Heart left ventricle (tissue), 16 donors: ENCODE measurements at regions not wholly inside any gene's neighbourhood (a gene's known extent, or its start where the extent isn't known, plus 50 kb on each side); places are given as distances from the start of the nearest gene placed in this dataset.

Experiments used
- ATAC-seq, 4 donors: fragments of 200-7000 bp; cut with Tn5 transposase; one replicate each; pipeline ENCODE4 v1.9.1; 2020 to 2022; ENCODE audit warnings: moderate library complexity in 4 of 4, mild to moderate bottlenecking in 3 of 4, moderate number of reproducible peaks in 1 of 4
- DNase-seq, 5 donors: peaks; one replicate each; pipeline ENCODE4 v3.0.0-alpha.2; 2020
- H3K27ac ChIP-seq, 12 donors: fragments of 200-600 bp; sonication (generic) in 4 of 12; one replicate each; pipeline versions ENCODE4 v1.5.0 to v1.8.0; 2016 to 2022; ENCODE audit warnings: mild to moderate bottlenecking in 2 of 12
- H3K27me3 ChIP-seq, 9 donors: fragments of 200-600 bp; sonication (generic) in 2 of 9; one replicate each; pipeline versions ENCODE4 v1.5.1 to v1.8.0; 2016 to 2022; ENCODE audit warnings: mild to moderate bottlenecking in 3 of 9
- H3K36me3 ChIP-seq, 9 donors: fragments of 200-600 bp; sonication (generic) in 2 of 9; one replicate each; pipeline versions ENCODE4 v1.5.0 to v1.8.0; 2018 to 2022; ENCODE audit warnings: mild to moderate bottlenecking in 2 of 9
- H3K4me1 ChIP-seq, 12 donors: fragments of 200-600 bp; sonication (generic) in 4 of 12; one replicate each; pipeline versions ENCODE4 v1.5.0 to v1.8.0; 2016 to 2022; ENCODE audit warnings: mild to moderate bottlenecking in 3 of 12
- H3K4me3 ChIP-seq, 12 donors: fragments of 200-600 bp; sonication (generic) in 4 of 12; one replicate each; pipeline versions ENCODE4 v1.5.0 to v1.8.0; 2017 to 2022; ENCODE audit warnings: mild to moderate bottlenecking in 9 of 12, moderate library complexity in 4 of 12
- H3K9me3 ChIP-seq, 12 donors: fragments of 200-600 bp; sonication (generic) in 4 of 12; one replicate each; pipeline versions ENCODE4 v1.5.0 to v1.8.0; 2016 to 2022; ENCODE audit warnings: mild to moderate bottlenecking in 1 of 12
- CTCF ChIP-seq, 12 donors: fragments of 200-600 bp; sonication (generic) in 4 of 12; IDR thresholded peaks; one replicate each; pipeline versions ENCODE4 v1.5.0 to v1.8.0; 2018 to 2022; ENCODE audit warnings: antibody characterized with exemption in 12 of 12, mild to moderate bottlenecking in 5 of 12
- POLR2A ChIP-seq, 2 donors: fragments of 450-650 bp; IDR thresholded peaks; one replicate each; pipeline ENCODE4 v1.6.1; 2017; ENCODE audit warnings: antibody characterized with exemption in 2 of 2, mild to moderate bottlenecking in 2 of 2, moderate library complexity in 2 of 2
- WGBS, 4 donors: extraction: QIAGEN DNeasy Blood & Tissue Kit in 2 of 4; methylation state at CpG; one replicate each; pipeline versions ENCODE4 v1.1.5 to v1.1.7; 2013 to 2018; 5-methylcytosine and 5-hydroxymethylcytosine counted together
- intact Hi-C, 10 donors: fragments of 100-400 bp; cut with DNase I; formaldehyde crosslinking; loops; one replicate each; pipeline versions ENCODE4 v1.11.1 to v1.14.2; 2022
- donor health status: ischemic (EF 13 %, LVEDD 7.1; RV severe dilation, severe dysfunction).
- donor health status: healthy with polysubstance abuse.
- donor health status: DM: no; HTN: yes; CAD: no.
- donor health status: DM: no; HTN: no; CAD: no.
- donor health status: ischemic (EF 25% LVEDD 6.9; RV normal size, moderate dysfunction).
- donor health status: ischemic (EF 25% LVEDD 5.7; RV mildly dilated, moderate dysfunction).
- donor health status: healthy.
- donor health status: DM: yes; HTN: yes; CAD: no.
- donor health status: ischemic (EF 35%, LVEDD 5.7; RV mildly dilated, moderate dysfunction).
- donor health status: nonischemic (EF 11% LVEDD 7.7; RV severe dilation, severe dysfunction).
- donor health status: DM: yes; HTN: yes; CAD: no.
- donor health status: PGD.
- donor health status: ischemic (EF 29% LVEDD 5.4; RV normal size, mild dysfunction).
- donor health status: nonischemic (EF 23%, LVEDD 6.1; RV moderate dilation, normal function).

DNA sequence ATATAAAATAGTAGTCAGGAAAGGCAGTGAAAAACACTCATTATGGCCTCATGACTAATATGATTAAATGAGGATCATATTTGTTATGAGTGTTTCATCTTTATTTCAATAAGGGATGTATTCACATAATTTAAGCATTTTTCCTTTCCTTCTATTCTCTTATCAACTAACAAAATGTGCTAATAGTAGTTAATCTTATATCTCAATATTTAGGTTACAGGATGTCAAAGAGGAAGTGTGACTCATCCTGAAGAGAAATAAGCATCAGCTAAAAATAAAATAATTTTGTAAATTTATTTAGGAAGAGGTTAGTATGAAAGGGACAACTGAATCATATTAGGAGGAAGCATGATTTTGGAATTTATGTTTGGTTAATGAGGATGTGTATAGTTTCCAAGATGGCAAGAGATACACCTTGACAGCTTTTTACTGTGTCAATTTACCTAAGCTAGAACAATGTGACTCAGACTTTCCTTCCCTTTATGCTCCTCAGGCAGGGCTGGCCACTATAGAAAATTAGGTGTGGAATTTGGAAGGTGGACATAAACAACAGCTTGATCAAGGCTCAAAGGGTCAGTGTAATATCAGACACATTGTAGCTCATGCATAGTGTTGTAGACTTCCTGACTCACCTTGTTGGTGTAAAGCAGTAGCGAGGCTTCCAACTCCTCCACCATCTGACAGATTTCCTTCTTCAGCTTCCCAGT, 172.7 kb downstream of the SLITRK1 start:
- no peak for DNase-seq
- Histone ChIP-seq H3K36me3 (no peaks in the 10 kb centered on the region), H3K4me3 (no peak overlapping the region), H3K9me3 (peaks cover 0 to 4% (median 0%) of the 10 kb centered on the region in 12 donors), H3K27ac (no peak overlapping the region), H3K4me1 (no peaks in the 10 kb centered on the region), H3K27me3 (no peaks in the 10 kb centered on the region)
- TF ChIP-seq CTCF (IDR thresholded peaks at IDR 0.05) (no peak), POLR2A (IDR thresholded peaks at IDR 0.05) (no peak)
- ATAC-seq, result no peak
- 73 to 100% (median 86%) methylated on average over 1 of the region's 1 CpG for WGBS, 4 donors
- intact Hi-C loops, result no loop called here

- TF ChIP-seq POLR2A (IDR thresholded peaks at IDR 0.05) (no peak), CTCF (IDR thresholded peaks at IDR 0.05) (no peak)
- Histone ChIP-seq H3K9me3 (peaks cover 0 to 4% (median 0%) of the 10 kb centered on the region in 12 donors), H3K4me3 (no peak overlapping the region), H3K27me3 (no peaks in the 10 kb centered on the region), H3K36me3 (no peaks in the 10 kb centered on the region), H3K4me1 (no peaks in the 10 kb centered on the region), H3K27ac (no peak overlapping the region)
- DNase-seq (no peak), ATAC-seq (no peak)
- intact Hi-C loops, result no loop called here
- 42 to 67% (median 45%) methylated on average over 1 of the region's 1 CpG for WGBS, 4 donors
Measured at GRCh38 chr13:83702021-83702420, 180.3 kb downstream of the SLITRK1 start.

GRCh38 chr13:83692800-83693199, 189.5 kb downstream of the SLITRK1 start:
- intact Hi-C loops, result no loop called here
- no peaks in the 10 kb centered on the region for H3K27me3 ChIP-seq
- 81 to 92% (median 88%) methylated on average over 2 of the region's 2 CpGs for WGBS, 4 donors
- no peaks in the 10 kb centered on the region for H3K36me3 ChIP-seq
- ATAC-seq, result no peak
- H3K27ac ChIP-seq, result no peak overlapping the region
- H3K4me3 ChIP-seq, result no peak overlapping the region
- no peaks in the 10 kb centered on the region for H3K9me3 ChIP-seq
- no peak for DNase-seq
- H3K4me1 ChIP-seq, result no peaks in the 10 kb centered on the region
- TF ChIP-seq POLR2A (IDR thresholded peaks at IDR 0.05) (no peak), CTCF (IDR thresholded peaks at IDR 0.05) (no peak)

- 66 to 74% (median 70%) methylated on average over 1 of the region's 1 CpG for WGBS, 4 donors
- no peaks in the 10 kb centered on the region for H3K36me3 ChIP-seq
- intact Hi-C loops, result no loop called here
- H3K27me3 ChIP-seq, result no peaks in the 10 kb centered on the region
- H3K4me3 ChIP-seq, result no peak overlapping the region
- no peaks in the 10 kb centered on the region for H3K9me3 ChIP-seq
- no peak for TF ChIP-seq POLR2A (IDR thresholded peaks at IDR 0.05)
- TF ChIP-seq CTCF (IDR thresholded peaks at IDR 0.05), result no peak
- H3K27ac ChIP-seq, result no peak overlapping the region
- no peaks in the 10 kb centered on the region for H3K4me1 ChIP-seq
- DNase-seq (no peak), ATAC-seq (no peak)
Measured at GRCh38 chr13:83691966-83692365, 190.3 kb downstream of the SLITRK1 start.
